ENCODE measurements at regions not wholly inside any gene's neighbourhood (a gene's known extent, or its start where the extent isn't known, plus 50 kb on each side); places are given as distances from the start of the nearest gene placed in this dataset.

GRCh38 chr16:5993356-5993755 lies 895.8 kb upstream of the EEF2KMT start:
- no peaks in the 10 kb centered on the region for H3K27me3 Mint-ChIP-seq

GRCh38 chr16:5982979-5983378 lies 885.4 kb upstream of the EEF2KMT start:
- H3K27me3 Mint-ChIP-seq = no peaks in the 10 kb centered on the region
- no peaks in the 10 kb centered on the region for H3K36me3 Mint-ChIP-seq
- DNase-seq (ENCODE audit: low spot score) (no peak), ATAC-seq (no peak)
- H3K27ac Mint-ChIP-seq = no peak overlapping the region
- H3K4me3 Mint-ChIP-seq = no peak overlapping the region
- H3K9me3 Mint-ChIP-seq = no peaks in the 10 kb centered on the region
- no peaks in the 10 kb centered on the region for H3K4me1 Mint-ChIP-seq (ENCODE audit: low read depth in 2 of 2)

More at GRCh38 chr16:5993356-5993755, 895.8 kb upstream of the EEF2KMT start:
- Mint-ChIP-seq H3K36me3 (no peaks in the 10 kb centered on the region), H3K4me3 (no peak overlapping the region), H3K9me3 (peaks cover 7% of the 10 kb centered on the region), H3K27ac (no peak overlapping the region), H3K4me1 (ENCODE audit: low read depth in 2 of 2) (no peaks in the 10 kb centered on the region)
- no peak for ATAC-seq
- DNase-seq (ENCODE audit: low spot score) = no peak

- Mint-ChIP-seq H3K36me3 (no peaks in the 10 kb centered on the region), H3K27ac (no peak overlapping the region), H3K4me3 (no peak overlapping the region), H3K9me3 (no peaks in the 10 kb centered on the region), H3K4me1 (ENCODE audit: low read depth in 2 of 2) (no peaks in the 10 kb centered on the region), H3K27me3 (no peaks in the 10 kb centered on the region)
- ATAC-seq = no peak
- DNase-seq (ENCODE audit: low spot score) = no peak
Observed at GRCh38 chr16:5979905-5980550, 882.4 kb upstream of the EEF2KMT start.

- Mint-ChIP-seq H3K27me3 (no peaks in the 10 kb centered on the region), H3K27ac (peak overlapping the region in 1 of 2 donors; percentile 62), H3K9me3 (no peaks in the 10 kb centered on the region), H3K36me3 (no peaks in the 10 kb centered on the region), H3K4me3 (no peak overlapping the region), H3K4me1 (ENCODE audit: low read depth in 2 of 2) (no peaks in the 10 kb centered on the region)
- DNase-seq (ENCODE audit: low spot score) (no peak), ATAC-seq (no peak)
Observed at GRCh38 chr16:5977329-5977728, 879.7 kb upstream of the EEF2KMT start.

- H3K27ac Mint-ChIP-seq = no peak overlapping the region
- no peaks in the 10 kb centered on the region for H3K4me1 Mint-ChIP-seq (ENCODE audit: low read depth in 2 of 2)
- H3K27me3 Mint-ChIP-seq = no peaks in the 10 kb centered on the region
- H3K36me3 Mint-ChIP-seq = no peaks in the 10 kb centered on the region
- H3K4me3 Mint-ChIP-seq = no peak overlapping the region
- H3K9me3 Mint-ChIP-seq = peaks cover 6% of the 10 kb centered on the region
- DNase-seq (ENCODE audit: low spot score) (no peak), ATAC-seq (no peak)
Observed at GRCh38 chr16:5972747-5973146, 875.2 kb upstream of the EEF2KMT start.

DNA sequence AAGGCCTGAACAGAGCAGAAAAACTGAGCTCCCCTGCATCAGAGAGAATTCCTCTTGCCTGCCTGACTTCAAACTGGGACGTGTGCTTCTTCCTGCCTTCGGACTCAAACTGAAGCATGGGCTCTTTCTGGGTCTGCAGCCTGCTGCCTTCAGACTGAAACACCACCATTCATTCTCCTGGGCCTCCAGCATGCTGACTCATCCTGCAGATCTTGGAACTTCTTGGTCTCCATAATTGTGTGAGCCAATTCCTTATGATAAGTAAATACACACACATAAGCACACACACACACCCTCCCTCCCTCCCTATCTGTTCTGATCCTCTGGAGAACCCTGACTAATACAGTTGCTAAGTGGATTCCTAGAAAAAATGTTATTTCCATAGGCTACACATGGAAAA lies 874.3 kb upstream of the EEF2KMT start:
- Mint-ChIP-seq H3K4me3 (no peak overlapping the region), H3K36me3 (no peaks in the 10 kb centered on the region), H3K27me3 (no peaks in the 10 kb centered on the region), H3K9me3 (peaks cover 6% of the 10 kb centered on the region), H3K27ac (no peak overlapping the region), H3K4me1 (ENCODE audit: low read depth in 2 of 2) (no peaks in the 10 kb centered on the region)
- DNase-seq (ENCODE audit: low spot score) (no peak), ATAC-seq (no peak)

DNA sequence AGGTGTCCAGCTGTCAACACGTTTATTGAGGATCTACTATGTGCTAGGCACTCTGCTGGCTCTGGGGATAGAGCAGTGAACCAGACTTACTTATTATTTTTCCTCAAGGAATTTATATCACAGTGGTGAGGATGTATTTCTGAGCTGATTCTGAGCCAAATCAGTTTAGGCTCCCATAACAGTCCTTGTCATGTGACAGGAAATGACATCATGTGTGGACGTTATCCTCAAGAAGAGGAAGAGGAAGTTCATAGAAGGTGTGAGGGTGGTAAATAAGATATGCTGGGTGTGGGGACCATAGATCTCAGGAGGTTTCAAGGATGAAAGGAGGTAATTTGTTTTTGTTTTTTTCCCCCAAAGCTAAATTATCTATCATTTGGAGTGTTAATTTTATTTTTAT lies 873.5 kb upstream of the EEF2KMT start:
- Mint-ChIP-seq H3K4me1 (ENCODE audit: low read depth in 2 of 2) (no peaks in the 10 kb centered on the region), H3K36me3 (no peaks in the 10 kb centered on the region), H3K4me3 (no peak overlapping the region), H3K9me3 (peaks cover 6% of the 10 kb centered on the region), H3K27me3 (no peaks in the 10 kb centered on the region), H3K27ac (no peak overlapping the region)
- DNase-seq (ENCODE audit: low spot score) (no peak), ATAC-seq (no peak)

GRCh38 chr16:5966004-5966403 lies 868.4 kb upstream of the EEF2KMT start:
- H3K27ac Mint-ChIP-seq = no peak overlapping the region
- H3K4me3 Mint-ChIP-seq = no peak overlapping the region
- H3K9me3 Mint-ChIP-seq = peaks cover 10% of the 10 kb centered on the region
- no peaks in the 10 kb centered on the region for H3K27me3 Mint-ChIP-seq
- no peak for DNase-seq (ENCODE audit: low spot score)
- no peaks in the 10 kb centered on the region for H3K4me1 Mint-ChIP-seq (ENCODE audit: low read depth in 2 of 2)
- no peak for ATAC-seq
- H3K36me3 Mint-ChIP-seq = no peaks in the 10 kb centered on the region

DNA sequence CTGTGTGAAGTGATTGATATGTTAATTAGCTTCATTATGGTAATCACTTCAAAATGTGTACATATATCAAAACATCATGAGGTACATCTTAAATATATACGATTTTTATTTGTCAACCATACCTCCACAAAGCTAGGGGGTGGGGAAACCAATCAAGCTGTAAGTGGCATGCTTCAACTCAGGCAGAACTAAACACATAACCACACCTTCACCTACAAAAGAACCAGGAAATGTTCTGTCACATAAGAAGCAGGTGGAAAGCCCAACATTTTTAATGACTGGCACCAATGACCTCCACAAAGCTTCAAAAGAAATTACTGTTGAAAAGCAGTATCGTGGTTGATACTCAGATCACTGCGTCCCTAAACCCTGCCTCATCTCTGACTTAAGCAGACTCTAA lies 867.7 kb upstream of the EEF2KMT start:
- Mint-ChIP-seq H3K27ac (no peak overlapping the region), H3K4me1 (ENCODE audit: low read depth in 2 of 2) (no peaks in the 10 kb centered on the region)
- no peak for ATAC-seq

DNA sequence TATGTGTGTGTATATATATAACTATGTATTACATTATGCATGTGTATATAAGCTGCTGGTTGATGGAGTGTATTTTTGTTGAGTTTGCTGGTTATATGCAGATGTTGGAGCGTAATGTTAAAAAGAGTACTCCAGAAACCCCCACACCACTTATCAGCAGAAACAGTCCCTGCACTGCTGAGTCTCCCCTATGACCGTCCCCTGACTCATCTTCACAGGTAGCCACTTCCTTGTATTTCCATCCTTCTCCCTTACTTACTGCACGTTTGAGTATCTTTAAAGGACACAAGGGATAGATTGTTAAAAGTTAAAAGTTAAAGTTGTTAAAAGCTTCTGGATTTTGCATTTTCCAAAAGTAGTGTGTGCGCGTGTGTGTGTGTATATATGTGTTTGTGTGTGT lies 853.9 kb upstream of the EEF2KMT start:
- ATAC-seq (no peak), DNase-seq (ENCODE audit: low spot score) (no peak)
- H3K27ac Mint-ChIP-seq = no peak overlapping the region
- no peaks in the 10 kb centered on the region for H3K36me3 Mint-ChIP-seq
- H3K27me3 Mint-ChIP-seq = no peaks in the 10 kb centered on the region
- H3K9me3 Mint-ChIP-seq = no peaks in the 10 kb centered on the region
- H3K4me3 Mint-ChIP-seq = no peak overlapping the region
- no peaks in the 10 kb centered on the region for H3K4me1 Mint-ChIP-seq (ENCODE audit: low read depth in 2 of 2)

More for the DNA sequence above, 867.7 kb upstream of the EEF2KMT start:
- Mint-ChIP-seq H3K4me3 (no peak overlapping the region), H3K9me3 (peaks cover 7% of the 10 kb centered on the region), H3K36me3 (no peaks in the 10 kb centered on the region), H3K27me3 (no peaks in the 10 kb centered on the region)
- no peak for DNase-seq (ENCODE audit: low spot score)

DNA sequence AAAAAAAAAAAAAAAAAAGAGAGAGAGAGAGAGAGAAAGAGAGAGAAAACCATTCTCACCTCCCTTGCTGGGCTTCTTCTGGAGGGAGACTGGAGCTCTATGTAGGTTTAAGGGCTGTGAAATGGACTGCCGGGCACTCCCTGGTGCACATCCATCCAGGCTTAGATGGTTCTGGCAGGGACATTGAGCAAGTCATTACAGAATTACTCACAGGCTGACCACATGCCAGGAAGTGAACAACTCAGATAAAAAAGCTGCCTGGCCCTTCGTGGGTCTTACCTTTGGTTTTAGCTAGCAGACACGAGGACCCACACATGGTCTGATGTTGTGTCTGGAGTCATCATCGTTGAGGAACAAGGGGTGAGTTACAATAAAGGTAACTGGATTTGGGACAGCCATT lies 847.4 kb upstream of the EEF2KMT start:
- no peak for DNase-seq (ENCODE audit: low spot score)
- Mint-ChIP-seq H3K4me1 (ENCODE audit: low read depth in 2 of 2) (no peaks in the 10 kb centered on the region), H3K27ac (no peak overlapping the region), H3K36me3 (no peaks in the 10 kb centered on the region), H3K27me3 (no peaks in the 10 kb centered on the region), H3K4me3 (no peak overlapping the region), H3K9me3 (peaks cover 3% of the 10 kb centered on the region)
- ATAC-seq = no peak

GRCh38 chr16:5938607-5939006 lies 841.0 kb upstream of the EEF2KMT start:
- Mint-ChIP-seq H3K27me3 (no peaks in the 10 kb centered on the region), H3K4me1 (ENCODE audit: low read depth in 2 of 2) (no peaks in the 10 kb centered on the region), H3K4me3 (no peak overlapping the region), H3K27ac (no peak overlapping the region), H3K9me3 (peaks cover 13% of the 10 kb centered on the region), H3K36me3 (no peaks in the 10 kb centered on the region)
- no peak for DNase-seq (ENCODE audit: low spot score)
- ATAC-seq = no peak

DNA sequence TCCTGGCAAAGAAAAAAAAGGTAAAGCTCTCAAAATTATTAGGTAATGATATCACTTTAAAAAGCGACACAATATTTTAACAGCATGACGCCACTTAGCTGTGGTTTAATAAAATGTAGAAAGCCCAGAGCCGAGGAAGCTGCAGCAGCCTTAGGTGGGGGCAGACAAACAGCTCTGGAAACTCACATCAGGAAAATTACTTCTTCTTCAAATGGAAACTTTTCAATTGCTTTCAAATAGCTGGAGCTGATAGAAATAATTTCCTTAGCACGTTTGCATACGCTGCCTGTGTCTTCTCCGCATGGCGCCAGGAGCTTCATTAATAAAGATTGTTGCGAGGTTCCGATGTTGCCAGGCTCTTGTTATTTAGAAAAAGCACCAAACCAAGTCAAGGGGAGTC lies 835.3 kb upstream of the EEF2KMT start:
- ATAC-seq (no peak), DNase-seq (ENCODE audit: low spot score) (no peak)
- H3K4me1 Mint-ChIP-seq (ENCODE audit: low read depth in 2 of 2) = no peaks in the 10 kb centered on the region
- H3K4me3 Mint-ChIP-seq = no peak overlapping the region
- peaks cover 18% of the 10 kb centered on the region for H3K9me3 Mint-ChIP-seq
- H3K36me3 Mint-ChIP-seq = no peaks in the 10 kb centered on the region
- no peak overlapping the region for H3K27ac Mint-ChIP-seq
- H3K27me3 Mint-ChIP-seq = peaks cover 0 to 5% of the 10 kb centered on the region in 2 donors

- no peak for DNase-seq (ENCODE audit: low spot score)
- Mint-ChIP-seq H3K36me3 (no peaks in the 10 kb centered on the region), H3K4me1 (ENCODE audit: low read depth in 2 of 2) (no peaks in the 10 kb centered on the region), H3K4me3 (no peak overlapping the region), H3K27ac (no peak overlapping the region), H3K9me3 (peaks cover 18% of the 10 kb centered on the region), H3K27me3 (peaks cover 0 to 7% of the 10 kb centered on the region in 2 donors)
- no peak for ATAC-seq
Observed at GRCh38 chr16:5928476-5929065, 831.0 kb upstream of the EEF2KMT start.

DNA sequence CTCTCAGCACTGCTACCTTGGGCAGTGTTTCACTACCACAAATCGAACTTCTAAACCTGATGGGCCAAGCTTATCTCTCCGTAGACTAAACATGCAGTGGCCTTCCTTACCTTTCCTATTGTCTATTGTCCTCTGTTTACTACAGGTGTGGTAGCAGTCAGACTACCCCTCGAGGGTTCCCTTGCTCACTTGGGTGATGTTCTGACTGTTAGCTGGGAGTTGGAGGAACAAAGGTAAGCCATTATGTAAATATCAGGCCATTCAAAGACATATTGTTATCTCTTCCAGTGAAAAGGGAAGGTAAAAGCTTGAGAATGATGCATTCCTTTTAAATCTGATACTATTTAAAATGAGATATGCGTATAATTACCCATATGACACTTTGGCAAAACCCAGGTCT lies 828.3 kb upstream of the EEF2KMT start:
- peaks cover 14% of the 10 kb centered on the region for H3K9me3 Mint-ChIP-seq
- no peaks in the 10 kb centered on the region for H3K4me1 Mint-ChIP-seq (ENCODE audit: low read depth in 2 of 2)
- H3K27me3 Mint-ChIP-seq = peaks cover 0 to 7% of the 10 kb centered on the region in 2 donors
- no peak for DNase-seq (ENCODE audit: low spot score)
- no peak for ATAC-seq
- H3K4me3 Mint-ChIP-seq = no peak overlapping the region
- no peaks in the 10 kb centered on the region for H3K36me3 Mint-ChIP-seq
- H3K27ac Mint-ChIP-seq = no peak overlapping the region
